ENCODE measurements at regions not wholly inside any gene's neighbourhood (a gene's known extent, or its start where the extent isn't known, plus 50 kb on each side); places are given as distances from the start of the nearest gene placed in this dataset.

DNA sequence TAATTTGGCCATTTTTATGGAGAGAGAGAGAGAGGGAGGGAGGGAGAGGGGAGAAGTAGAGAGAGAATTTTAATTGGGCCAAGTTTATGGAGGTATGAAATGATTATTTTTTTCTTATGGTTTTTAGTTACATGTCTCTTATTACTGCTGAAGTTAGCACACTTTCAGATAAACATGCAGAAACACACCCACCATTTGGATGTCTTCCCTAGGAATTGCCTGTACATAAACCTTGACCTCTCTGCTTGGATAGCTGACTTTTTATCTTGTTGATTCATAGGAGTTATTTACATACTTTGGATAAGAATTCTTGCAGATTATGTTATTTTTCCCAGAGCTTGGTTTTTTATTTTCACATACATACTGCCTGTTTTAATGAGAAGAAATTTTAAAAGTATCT is 310.2 kb upstream of the ADAMTS5 start:
- H3K27me3 ChIP-seq (ENCODE audit: control insufficient read depth in 3 of 3, insufficient read depth in 3 of 3, low read length in 2 of 3), result no peaks in the 10 kb centered on the region
- H3K4me1 ChIP-seq (ENCODE audit: control insufficient read depth in 5 of 5, insufficient read depth in 5 of 5, low read length in 5 of 5), result peaks cover 0 to 7% (median 0%) of the 10 kb centered on the region in 5 donors
- H3K9me3 ChIP-seq (ENCODE audit: control insufficient read depth in 4 of 4, insufficient read depth in 3 of 4, low read length in 3 of 4), result no peaks in the 10 kb centered on the region
- peak; percentile 34 for ATAC-seq (ENCODE audit: insufficient read depth, low FRiP score)
- H3K9ac ChIP-seq (ENCODE audit: insufficient read depth in 1 of 2, low read length in 2 of 2), result no peak overlapping the region
- H3K36me3 ChIP-seq (ENCODE audit: control insufficient read depth in 4 of 4, insufficient read depth in 4 of 4, low read length in 4 of 4), result no peaks in the 10 kb centered on the region
- DNase-seq, result peak in 1 of 3 donors; percentile 37
- H3K27ac ChIP-seq (ENCODE audit: low read depth in 1 of 2, low read length in 1 of 2), result no peak overlapping the region
- TF ChIP-seq, protein P1, sequence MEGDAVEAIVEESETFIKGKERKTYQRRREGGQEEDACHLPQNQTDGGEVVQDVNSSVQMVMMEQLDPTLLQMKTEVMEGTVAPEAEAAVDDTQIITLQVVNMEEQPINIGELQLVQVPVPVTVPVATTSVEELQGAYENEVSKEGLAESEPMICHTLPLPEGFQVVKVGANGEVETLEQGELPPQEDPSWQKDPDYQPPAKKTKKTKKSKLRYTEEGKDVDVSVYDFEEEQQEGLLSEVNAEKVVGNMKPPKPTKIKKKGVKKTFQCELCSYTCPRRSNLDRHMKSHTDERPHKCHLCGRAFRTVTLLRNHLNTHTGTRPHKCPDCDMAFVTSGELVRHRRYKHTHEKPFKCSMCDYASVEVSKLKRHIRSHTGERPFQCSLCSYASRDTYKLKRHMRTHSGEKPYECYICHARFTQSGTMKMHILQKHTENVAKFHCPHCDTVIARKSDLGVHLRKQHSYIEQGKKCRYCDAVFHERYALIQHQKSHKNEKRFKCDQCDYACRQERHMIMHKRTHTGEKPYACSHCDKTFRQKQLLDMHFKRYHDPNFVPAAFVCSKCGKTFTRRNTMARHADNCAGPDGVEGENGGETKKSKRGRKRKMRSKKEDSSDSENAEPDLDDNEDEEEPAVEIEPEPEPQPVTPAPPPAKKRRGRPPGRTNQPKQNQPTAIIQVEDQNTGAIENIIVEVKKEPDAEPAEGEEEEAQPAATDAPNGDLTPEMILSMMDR (IDR thresholded peaks at IDR 0.05; ENCODE audit: control extremely low read depth, extremely low read depth), result no peak
- no peak overlapping the region for H3K4me3 ChIP-seq

- peaks cover 0 to 7% (median 0%) of the 10 kb centered on the region in 5 donors for H3K4me1 ChIP-seq (ENCODE audit: control insufficient read depth in 5 of 5, insufficient read depth in 5 of 5, low read length in 5 of 5)
- no peaks in the 10 kb centered on the region for H3K36me3 ChIP-seq (ENCODE audit: control insufficient read depth in 4 of 4, insufficient read depth in 4 of 4, low read length in 4 of 4)
- no peaks in the 10 kb centered on the region for H3K9me3 ChIP-seq (ENCODE audit: control insufficient read depth in 4 of 4, insufficient read depth in 3 of 4, low read length in 3 of 4)
- no peak overlapping the region for H3K4me3 ChIP-seq
- DNase-seq (peak in 1 of 3 donors; percentile 36), ATAC-seq (ENCODE audit: insufficient read depth, low FRiP score) (no peak)
- no peaks in the 10 kb centered on the region for H3K27me3 ChIP-seq (ENCODE audit: control insufficient read depth in 3 of 3, insufficient read depth in 3 of 3, low read length in 2 of 3)
- WGBS, 2 donors, result 20 to 21% methylated on average over 1 of the region's 1 CpG
- no peak overlapping the region for H3K9ac ChIP-seq (ENCODE audit: insufficient read depth in 1 of 2, low read length in 2 of 2)
- H3K27ac ChIP-seq (ENCODE audit: low read depth in 1 of 2, low read length in 1 of 2), result no peak overlapping the region
- TF ChIP-seq, protein P1 (IDR thresholded peaks at IDR 0.05; ENCODE audit: control extremely low read depth, extremely low read depth), result no peak
These were observed 308.5 kb upstream of the ADAMTS5 start for GRCh38 chr21:27275294-27275927.

DNA sequence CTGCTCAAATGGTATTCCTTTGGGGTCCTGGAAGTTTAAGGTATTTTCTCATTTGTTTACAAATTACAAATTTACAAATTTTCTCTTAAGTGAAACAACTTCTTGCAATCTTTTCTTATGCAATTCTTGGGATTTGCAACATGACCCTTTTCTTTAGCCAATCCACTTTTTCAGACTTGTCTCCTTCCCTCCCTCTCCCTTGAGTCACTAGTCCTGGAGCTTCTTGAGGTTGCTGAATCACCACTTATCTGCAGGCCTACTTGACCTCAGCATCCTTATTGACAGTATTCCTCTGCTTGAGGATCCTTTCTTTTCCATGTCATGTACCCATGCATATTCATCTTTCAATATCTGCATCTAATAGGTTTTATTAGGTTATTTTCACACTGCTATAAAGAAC is 302.8 kb upstream of the ADAMTS5 start:
- Histone ChIP-seq H3K9ac (ENCODE audit: insufficient read depth in 1 of 2, low read length in 2 of 2) (no peak overlapping the region), H3K9me3 (ENCODE audit: control insufficient read depth in 4 of 4, insufficient read depth in 3 of 4, low read length in 3 of 4) (no peaks in the 10 kb centered on the region), H3K4me1 (ENCODE audit: control insufficient read depth in 5 of 5, insufficient read depth in 5 of 5, low read length in 5 of 5) (peaks cover 0 to 11% (median 0%) of the 10 kb centered on the region in 5 donors), H3K36me3 (ENCODE audit: control insufficient read depth in 4 of 4, insufficient read depth in 4 of 4, low read length in 4 of 4) (no peaks in the 10 kb centered on the region), H3K4me3 (no peak overlapping the region), H3K27ac (ENCODE audit: low read depth in 1 of 2, low read length in 1 of 2) (no peak overlapping the region), H3K27me3 (ENCODE audit: control insufficient read depth in 3 of 3, insufficient read depth in 3 of 3, low read length in 2 of 3) (no peaks in the 10 kb centered on the region)
- no peak for ATAC-seq (ENCODE audit: insufficient read depth, low FRiP score)
- TF ChIP-seq, protein P1 (IDR thresholded peaks at IDR 0.05; ENCODE audit: control extremely low read depth, extremely low read depth), result no peak
- no peak for DNase-seq

DNA sequence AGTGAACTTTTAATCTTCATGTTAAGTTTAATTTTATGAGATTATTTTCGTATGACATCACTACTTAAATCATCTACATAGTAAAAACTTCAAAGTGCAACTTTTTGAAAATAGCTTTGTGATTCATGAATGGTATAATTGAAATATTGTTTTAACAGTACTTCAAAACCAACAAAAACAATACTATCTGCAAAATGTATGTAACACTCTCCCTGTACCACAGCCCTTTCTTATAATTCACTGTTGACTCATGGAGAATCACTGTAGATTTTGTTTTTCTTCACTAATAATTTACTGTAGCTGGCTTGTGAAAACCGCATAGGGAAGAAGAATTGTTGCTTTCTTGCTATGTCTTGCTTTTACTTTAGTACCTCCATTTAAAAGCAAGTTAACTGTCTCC is 301.4 kb upstream of the ADAMTS5 start:
- 63 to 83% methylated on average over 2 of the region's 2 CpGs for WGBS, 2 donors

More for the DNA sequence above, 301.4 kb upstream of the ADAMTS5 start:
- Histone ChIP-seq H3K9ac (ENCODE audit: insufficient read depth in 1 of 2, low read length in 2 of 2) (no peak overlapping the region), H3K27ac (ENCODE audit: low read depth in 1 of 2, low read length in 1 of 2) (no peak overlapping the region), H3K27me3 (ENCODE audit: control insufficient read depth in 3 of 3, insufficient read depth in 3 of 3, low read length in 2 of 3) (no peaks in the 10 kb centered on the region), H3K9me3 (ENCODE audit: control insufficient read depth in 4 of 4, insufficient read depth in 3 of 4, low read length in 3 of 4) (no peaks in the 10 kb centered on the region), H3K4me1 (ENCODE audit: control insufficient read depth in 5 of 5, insufficient read depth in 5 of 5, low read length in 5 of 5) (peaks cover 0 to 11% (median 0%) of the 10 kb centered on the region in 5 donors), H3K36me3 (ENCODE audit: control insufficient read depth in 4 of 4, insufficient read depth in 4 of 4, low read length in 4 of 4) (no peaks in the 10 kb centered on the region), H3K4me3 (no peak overlapping the region)
- TF ChIP-seq, protein P1 (IDR thresholded peaks at IDR 0.05; ENCODE audit: control extremely low read depth, extremely low read depth), result no peak
- ATAC-seq (ENCODE audit: insufficient read depth, low FRiP score) (no peak), DNase-seq (peak in 1 of 3 donors; percentile 49)

All from lung (tissue), 11 donors.